Stimulated activated CD4-positive, alpha-beta T cell treated with anti-CD3 and anti-CD28 coated beads, TNF-alpha, amount 100 ng/mL, for 4 hours (primary cell): ENCODE measurements at regions not wholly inside any gene's neighbourhood (a gene's known extent, or its start where the extent isn't known, plus 50 kb on each side); places are given as distances from the start of the nearest gene placed in this dataset.

Experiments used
- DNase-seq, 3 experiments: peaks; one replicate each; pipeline ENCODE4 v3.0.0-alpha.2; 2020; ENCODE audit warnings: low read depth in 3 of 3

- no peak for DNase-seq
Measured at GRCh38 chr11:95692526-95693260, 96.9 kb downstream of the FAM76B start.

- DNase-seq: no peak
Measured at GRCh38 chr11:95690100-95690499, 99.5 kb downstream of the FAM76B start.

GRCh38 chr11:95688501-95689222 is 100.9 kb downstream of the FAM76B start:
- DNase-seq: no peak

- DNase-seq: no peak
Measured at GRCh38 chr11:95688015-95688414, 101.6 kb downstream of the FAM76B start.

- DNase-seq: no peak
Measured at GRCh38 chr11:95686265-95686664, 103.3 kb downstream of the FAM76B start.

- DNase-seq: no peak
Measured at GRCh38 chr11:95684701-95685100, 104.9 kb downstream of the FAM76B start.

GRCh38 chr11:95684170-95684569 is 105.4 kb downstream of the FAM76B start:
- no peak for DNase-seq

- no peak for DNase-seq
Measured at GRCh38 chr11:95682552-95682951, 107.0 kb downstream of the FAM76B start.

GRCh38 chr11:95680169-95680929 is 109.2 kb downstream of the FAM76B start:
- DNase-seq: no peak

- DNase-seq: no peak
Measured at GRCh38 chr11:95678988-95679387, 110.6 kb downstream of the FAM76B start.

- DNase-seq: no peak
Measured at GRCh38 chr11:95676308-95676707, 113.3 kb downstream of the FAM76B start.

- no peak for DNase-seq
Measured at GRCh38 chr11:95675585-95675984, 114.0 kb downstream of the FAM76B start.

- DNase-seq: no peak
Measured at GRCh38 chr11:95674657-95675358, 114.8 kb downstream of the FAM76B start.

- DNase-seq: no peak
Measured at GRCh38 chr11:95671768-95672167, 117.8 kb downstream of the FAM76B start.

GRCh38 chr11:95668131-95668530 is 121.5 kb downstream of the FAM76B start:
- DNase-seq: no peak

- no peak for DNase-seq
Measured at GRCh38 chr11:95661162-95661561, 128.4 kb downstream of the FAM76B start.

- DNase-seq: no peak
Measured at GRCh38 chr11:95660038-95660437, 129.5 kb downstream of the FAM76B start.

- no peak for DNase-seq
Measured at GRCh38 chr11:95659088-95659487, 130.5 kb downstream of the FAM76B start.

GRCh38 chr11:95655536-95655935 is 134.0 kb downstream of the FAM76B start:
- DNase-seq: no peak

- DNase-seq: no peak
Measured at GRCh38 chr11:95653680-95654079, 135.9 kb downstream of the FAM76B start.

GRCh38 chr11:95653099-95653498 is 136.5 kb downstream of the FAM76B start:
- DNase-seq: no peak

GRCh38 chr11:95652002-95652472 is 137.5 kb downstream of the FAM76B start:
- DNase-seq: no peak
